ENCODE measurements at regions not wholly inside any gene's neighbourhood (a gene's known extent, or its start where the extent isn't known, plus 50 kb on each side); places are given as distances from the start of the nearest gene placed in this dataset.

GRCh38 chr1:17893891-17894631 lies 138.9 kb downstream of the ACTL8 start:
- no peak for DNase-seq (ENCODE audit: low read depth)
- no peak for TF ChIP-seq MAX (IDR thresholded peaks at IDR 0.05; ENCODE audit: low read depth, low read length)
- no peak for TF ChIP-seq POLR2A (IDR thresholded peaks at IDR 0.05; ENCODE audit: extremely low read depth, insufficient read length)
- TF ChIP-seq CTCF (IDR thresholded peaks at IDR 0.05; ENCODE audit: low read depth, low read length) = no peak
- TF ChIP-seq MYC (IDR thresholded peaks at IDR 0.05; ENCODE audit: low read depth, low read length) = no peak
- H3K4me3 ChIP-seq (ENCODE audit: low read depth, low read length) = no peak overlapping the region

GRCh38 chr1:17895401-17895800 lies 140.3 kb downstream of the ACTL8 start:
- TF ChIP-seq POLR2A (IDR thresholded peaks at IDR 0.05; ENCODE audit: extremely low read depth, insufficient read length) (no peak), CTCF (IDR thresholded peaks at IDR 0.05; ENCODE audit: low read depth, low read length) (no peak)

GRCh38 chr1:17895986-17896385 lies 140.9 kb downstream of the ACTL8 start:
- no peak for TF ChIP-seq MYC (IDR thresholded peaks at IDR 0.05; ENCODE audit: low read depth, low read length)
- TF ChIP-seq CTCF (IDR thresholded peaks at IDR 0.05; ENCODE audit: low read depth, low read length) = no peak
- TF ChIP-seq MAX (IDR thresholded peaks at IDR 0.05; ENCODE audit: low read depth, low read length) = no peak
- no peak for TF ChIP-seq POLR2A (IDR thresholded peaks at IDR 0.05; ENCODE audit: extremely low read depth, insufficient read length)
- no peak overlapping the region for H3K4me3 ChIP-seq (ENCODE audit: low read depth, low read length)
- no peak for DNase-seq (ENCODE audit: low read depth)

More at GRCh38 chr1:17895401-17895800, 140.3 kb downstream of the ACTL8 start:
- DNase-seq (ENCODE audit: low read depth) = no peak
- H3K4me3 ChIP-seq (ENCODE audit: low read depth, low read length) = no peak overlapping the region

- DNase-seq (ENCODE audit: low read depth) = no peak
- TF ChIP-seq MAX (IDR thresholded peaks at IDR 0.05; ENCODE audit: low read depth, low read length) (no peak), POLR2A (IDR thresholded peaks at IDR 0.05; ENCODE audit: extremely low read depth, insufficient read length) (no peak), MYC (IDR thresholded peaks at IDR 0.05; ENCODE audit: low read depth, low read length) (no peak), CTCF (IDR thresholded peaks at IDR 0.05; ENCODE audit: low read depth, low read length) (no peak)
- H3K4me3 ChIP-seq (ENCODE audit: low read depth, low read length) = no peak overlapping the region
These were observed 148.3 kb downstream of the ACTL8 start for GRCh38 chr1:17903386-17903785.

GRCh38 chr1:17904290-17904689 lies 149.2 kb downstream of the ACTL8 start:
- TF ChIP-seq CTCF (IDR thresholded peaks at IDR 0.05; ENCODE audit: low read depth, low read length) (no peak), MAX (IDR thresholded peaks at IDR 0.05; ENCODE audit: low read depth, low read length) (no peak)
- H3K4me3 ChIP-seq (ENCODE audit: low read depth, low read length) = no peak overlapping the region
- no peak for DNase-seq (ENCODE audit: low read depth)

GRCh38 chr1:17907999-17908398 lies 152.9 kb downstream of the ACTL8 start:
- DNase-seq (ENCODE audit: low read depth) = no peak
- no peak for TF ChIP-seq MAX (IDR thresholded peaks at IDR 0.05; ENCODE audit: low read depth, low read length)
- TF ChIP-seq POLR2A (IDR thresholded peaks at IDR 0.05; ENCODE audit: extremely low read depth, insufficient read length) = no peak
- no peak for TF ChIP-seq CTCF (IDR thresholded peaks at IDR 0.05; ENCODE audit: low read depth, low read length)
- H3K4me3 ChIP-seq (ENCODE audit: low read depth, low read length) = no peak overlapping the region
